ENCODE measurements at regions not wholly inside any gene's neighbourhood (a gene's known extent, or its start where the extent isn't known, plus 50 kb on each side); places are given as distances from the start of the nearest gene placed in this dataset.

DNA sequence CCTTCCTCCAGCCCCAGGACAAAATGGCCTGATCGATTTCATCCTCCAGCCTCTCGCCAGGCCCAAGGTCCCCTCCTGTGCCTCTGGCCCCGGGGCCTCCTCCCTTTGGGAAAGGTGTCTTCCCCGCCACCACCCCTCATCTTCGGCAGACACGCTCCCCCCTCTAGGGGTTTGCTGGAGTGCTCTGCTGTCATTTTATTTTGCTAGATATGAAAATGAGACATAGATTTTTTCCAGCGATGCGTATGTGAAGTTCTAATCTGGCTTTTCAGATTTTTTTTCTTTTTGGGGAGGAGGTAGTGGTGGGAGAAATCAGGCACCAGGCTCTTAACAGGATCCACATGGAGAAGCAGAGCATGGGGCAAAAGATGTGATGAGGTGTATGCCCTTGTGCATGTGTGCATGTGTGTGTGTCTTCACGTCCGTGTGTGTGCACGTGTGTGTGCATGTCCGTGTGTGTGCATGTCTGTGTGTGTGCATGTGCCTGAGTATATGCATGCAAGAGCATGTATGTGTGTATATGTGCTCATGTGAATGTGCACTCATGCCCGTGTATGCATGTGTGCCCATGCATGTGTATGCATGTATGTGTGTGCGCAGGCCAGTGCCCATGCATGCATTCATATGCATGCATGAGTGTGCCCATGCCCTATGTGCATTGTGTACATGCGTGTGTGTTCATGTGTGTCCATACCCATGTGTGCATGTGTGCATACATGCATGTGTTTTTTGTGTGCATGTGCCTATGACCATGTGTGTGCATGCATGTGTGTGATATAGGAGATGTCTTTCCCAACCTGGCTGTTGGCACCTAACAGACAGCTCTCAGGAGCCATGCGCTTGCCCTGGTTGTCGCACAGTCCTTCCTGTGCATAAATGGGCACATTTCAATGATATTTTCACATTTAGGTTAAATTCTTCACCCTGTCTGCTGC is 203.0 kb downstream of the RBM19 start:
- Histone ChIP-seq H3K9me3 (ENCODE audit: control insufficient read depth, insufficient read depth, low read depth, low read length) (no peaks in the 10 kb centered on the region), H3K4me3 (ENCODE audit: low read depth, low read length) (no peak overlapping the region), H3K4me1 (ENCODE audit: control insufficient read depth, insufficient read depth, low read length) (no peaks in the 10 kb centered on the region), H3K27ac (ENCODE audit: extremely low read depth, low read depth, low read length) (no peak overlapping the region), H3K36me3 (ENCODE audit: control insufficient read depth in 2 of 2, insufficient read depth in 1 of 2, low read length in 2 of 2) (no peaks in the 10 kb centered on the region)
- ChIA-PET POLR2A (no interaction called here), CTCF (no interaction called here)
- TF ChIP-seq, protein P1, sequence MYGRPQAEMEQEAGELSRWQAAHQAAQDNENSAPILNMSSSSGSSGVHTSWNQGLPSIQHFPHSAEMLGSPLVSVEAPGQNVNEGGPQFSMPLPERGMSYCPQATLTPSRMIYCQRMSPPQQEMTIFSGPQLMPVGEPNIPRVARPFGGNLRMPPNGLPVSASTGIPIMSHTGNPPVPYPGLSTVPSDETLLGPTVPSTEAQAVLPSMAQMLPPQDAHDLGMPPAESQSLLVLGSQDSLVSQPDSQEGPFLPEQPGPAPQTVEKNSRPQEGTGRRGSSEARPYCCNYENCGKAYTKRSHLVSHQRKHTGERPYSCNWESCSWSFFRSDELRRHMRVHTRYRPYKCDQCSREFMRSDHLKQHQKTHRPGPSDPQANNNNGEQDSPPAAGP (tag by site-specific recombination; IDR thresholded peaks at IDR 0.05) = no peak
- peak; percentile 91 for TF ChIP-seq ZSCAN4 (tag by site-specific recombination; IDR thresholded peaks at IDR 0.05)

GRCh38 chr12:113762155-113762881 is 203.8 kb downstream of the RBM19 start:
- H3K4me3 ChIP-seq (ENCODE audit: low read depth, low read length) = no peak overlapping the region
- ChIA-PET CTCF (no interaction called here), POLR2A (no interaction called here)
- H3K4me1 ChIP-seq (ENCODE audit: control insufficient read depth, insufficient read depth, low read length) = no peaks in the 10 kb centered on the region
- H3K27ac ChIP-seq (ENCODE audit: extremely low read depth, low read depth, low read length) = no peak overlapping the region
- no peaks in the 10 kb centered on the region for H3K9me3 ChIP-seq (ENCODE audit: control insufficient read depth, insufficient read depth, low read depth, low read length)
- TF ChIP-seq INSM2 (tag by site-specific recombination; IDR thresholded peaks at IDR 0.05) = no peak
- no peak for TF ChIP-seq ZNF211 (tag by site-specific recombination; IDR thresholded peaks at IDR 0.05; ENCODE audit: low read depth)
- no peak for TF ChIP-seq ZNF311 (tag by site-specific recombination; IDR thresholded peaks at IDR 0.05; ENCODE audit: borderline replicate concordance)
- TF ChIP-seq GLIS1 (tag by site-specific recombination; IDR thresholded peaks at IDR 0.05) = no peak
- TF ChIP-seq ZNF10 (tag by site-specific recombination; IDR thresholded peaks at IDR 0.05) = no peak
- TF ChIP-seq ZNF664 (tag by site-specific recombination; IDR thresholded peaks at IDR 0.05) = no peak
- TF ChIP-seq ZFP3 (tag by site-specific recombination; IDR thresholded peaks at IDR 0.05; ENCODE audit: low read depth) = no peak
- no peaks in the 10 kb centered on the region for H3K36me3 ChIP-seq (ENCODE audit: control insufficient read depth in 2 of 2, insufficient read depth in 1 of 2, low read length in 2 of 2)

DNA sequence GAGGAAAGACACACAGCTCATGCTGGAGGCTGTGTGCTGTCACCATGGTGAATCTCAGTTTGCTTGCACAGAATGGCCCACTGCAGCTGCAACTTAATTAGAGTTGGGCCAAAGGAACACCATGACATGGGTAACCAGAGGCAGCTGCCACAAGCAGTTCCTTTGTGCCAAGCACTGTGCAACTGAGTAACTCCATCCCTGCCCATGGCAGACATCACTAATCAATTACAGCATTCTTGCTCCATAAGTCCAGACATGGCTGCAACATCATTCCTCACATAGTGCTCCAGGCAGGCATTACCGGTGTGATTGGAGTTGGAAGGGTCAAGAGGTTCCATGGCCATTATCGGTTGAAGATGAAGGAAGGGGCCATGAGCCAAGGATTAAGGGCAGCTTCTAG is 207.0 kb downstream of the RBM19 start:
- H3K9me3 ChIP-seq (ENCODE audit: control insufficient read depth, insufficient read depth, low read depth, low read length) = no peaks in the 10 kb centered on the region
- H3K4me1 ChIP-seq (ENCODE audit: control insufficient read depth, insufficient read depth, low read length) = no peaks in the 10 kb centered on the region
- POLR2A ChIA-PET = no interaction called here
- H3K36me3 ChIP-seq (ENCODE audit: control insufficient read depth in 2 of 2, insufficient read depth in 1 of 2, low read length in 2 of 2) = no peaks in the 10 kb centered on the region
- CTCF ChIA-PET = no interaction called here
- H3K4me3 ChIP-seq (ENCODE audit: low read depth, low read length) = no peak overlapping the region
- H3K27ac ChIP-seq (ENCODE audit: extremely low read depth, low read depth, low read length) = no peak overlapping the region
- TF ChIP-seq ZNF777 (tag by site-specific recombination; IDR thresholded peaks at IDR 0.05; ENCODE audit: borderline replicate concordance) = no peak
- TF ChIP-seq, protein P2, sequence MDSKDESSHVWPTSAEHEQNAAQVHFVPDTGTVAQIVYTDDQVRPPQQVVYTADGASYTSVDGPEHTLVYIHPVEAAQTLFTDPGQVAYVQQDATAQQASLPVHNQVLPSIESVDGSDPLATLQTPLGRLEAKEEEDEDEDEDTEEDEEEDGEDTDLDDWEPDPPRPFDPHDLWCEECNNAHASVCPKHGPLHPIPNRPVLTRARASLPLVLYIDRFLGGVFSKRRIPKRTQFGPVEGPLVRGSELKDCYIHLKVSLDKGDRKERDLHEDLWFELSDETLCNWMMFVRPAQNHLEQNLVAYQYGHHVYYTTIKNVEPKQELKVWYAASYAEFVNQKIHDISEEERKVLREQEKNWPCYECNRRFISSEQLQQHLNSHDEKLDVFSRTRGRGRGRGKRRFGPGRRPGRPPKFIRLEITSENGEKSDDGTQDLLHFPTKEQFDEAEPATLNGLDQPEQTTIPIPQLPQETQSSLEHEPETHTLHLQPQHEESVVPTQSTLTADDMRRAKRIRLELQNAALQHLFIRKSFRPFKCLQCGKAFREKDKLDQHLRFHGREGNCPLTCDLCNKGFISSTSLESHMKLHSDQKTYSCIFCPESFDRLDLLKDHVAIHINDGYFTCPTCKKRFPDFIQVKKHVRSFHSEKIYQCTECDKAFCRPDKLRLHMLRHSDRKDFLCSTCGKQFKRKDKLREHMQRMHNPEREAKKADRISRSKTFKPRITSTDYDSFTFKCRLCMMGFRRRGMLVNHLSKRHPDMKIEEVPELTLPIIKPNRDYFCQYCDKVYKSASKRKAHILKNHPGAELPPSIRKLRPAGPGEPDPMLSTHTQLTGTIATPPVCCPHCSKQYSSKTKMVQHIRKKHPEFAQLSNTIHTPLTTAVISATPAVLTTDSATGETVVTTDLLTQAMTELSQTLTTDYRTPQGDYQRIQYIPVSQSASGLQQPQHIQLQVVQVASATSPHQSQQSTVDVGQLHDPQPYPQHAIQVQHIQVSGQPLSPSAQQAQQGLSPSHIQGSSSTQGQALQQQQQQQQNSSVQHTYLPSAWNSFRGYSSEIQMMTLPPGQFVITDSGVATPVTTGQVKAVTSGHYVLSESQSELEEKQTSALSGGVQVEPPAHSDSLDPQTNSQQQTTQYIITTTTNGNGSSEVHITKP (tag by site-specific recombination; IDR thresholded peaks at IDR 0.05) = no peak
- TF ChIP-seq, protein P3, sequence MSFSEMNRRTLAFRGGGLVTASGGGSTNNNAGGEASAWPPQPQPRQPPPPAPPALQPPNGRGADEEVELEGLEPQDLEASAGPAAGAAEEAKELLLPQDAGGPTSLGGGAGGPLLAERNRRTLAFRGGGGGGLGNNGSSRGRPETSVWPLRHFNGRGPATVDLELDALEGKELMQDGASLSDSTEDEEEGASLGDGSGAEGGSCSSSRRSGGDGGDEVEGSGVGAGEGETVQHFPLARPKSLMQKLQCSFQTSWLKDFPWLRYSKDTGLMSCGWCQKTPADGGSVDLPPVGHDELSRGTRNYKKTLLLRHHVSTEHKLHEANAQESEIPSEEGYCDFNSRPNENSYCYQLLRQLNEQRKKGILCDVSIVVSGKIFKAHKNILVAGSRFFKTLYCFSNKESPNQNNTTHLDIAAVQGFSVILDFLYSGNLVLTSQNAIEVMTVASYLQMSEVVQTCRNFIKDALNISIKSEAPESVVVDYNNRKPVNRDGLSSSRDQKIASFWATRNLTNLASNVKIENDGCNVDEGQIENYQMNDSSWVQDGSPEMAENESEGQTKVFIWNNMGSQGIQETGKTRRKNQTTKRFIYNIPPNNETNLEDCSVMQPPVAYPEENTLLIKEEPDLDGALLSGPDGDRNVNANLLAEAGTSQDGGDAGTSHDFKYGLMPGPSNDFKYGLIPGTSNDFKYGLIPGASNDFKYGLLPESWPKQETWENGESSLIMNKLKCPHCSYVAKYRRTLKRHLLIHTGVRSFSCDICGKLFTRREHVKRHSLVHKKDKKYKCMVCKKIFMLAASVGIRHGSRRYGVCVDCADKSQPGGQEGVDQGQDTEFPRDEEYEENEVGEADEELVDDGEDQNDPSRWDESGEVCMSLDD (tag by site-specific recombination; IDR thresholded peaks at IDR 0.05) = no peak
- peak; percentile 90 for TF ChIP-seq ZNF23 (tag by site-specific recombination; IDR thresholded peaks at IDR 0.05; ENCODE audit: borderline replicate concordance)
- no peak for TF ChIP-seq ZNF843 (tag by site-specific recombination; IDR thresholded peaks at IDR 0.05)
- TF ChIP-seq SETDB1 (IDR thresholded peaks at IDR 0.05; ENCODE audit: insufficient read length, low read length) = no peak
- no peak for TF ChIP-seq ZNF223 (tag by site-specific recombination; IDR thresholded peaks at IDR 0.05)
- TF ChIP-seq ZFP3 (tag by site-specific recombination; IDR thresholded peaks at IDR 0.05; ENCODE audit: low read depth) = no peak
- TF ChIP-seq ZBTB17 (tag by site-specific recombination; IDR thresholded peaks at IDR 0.05) = peak; percentile 74
- TF ChIP-seq ZNF670 (tag by site-specific recombination; IDR thresholded peaks at IDR 0.05; ENCODE audit: low read depth) = no peak
- no peak for TF ChIP-seq ZNF19 (tag by site-specific recombination; IDR thresholded peaks at IDR 0.05; ENCODE audit: low read depth)

Data from HEK293 (cell line).